Colonic mucosa (tissue), 4 donors: ENCODE measurements at regions not wholly inside any gene's neighbourhood (a gene's known extent, or its start where the extent isn't known, plus 50 kb on each side); places are given as distances from the start of the nearest gene placed in this dataset.

Experiments used
- DNase-seq: peaks from one replicate; pipeline ENCODE4 v3.0.0-alpha.2; 2020
- H3K27ac ChIP-seq: fragments of 200-600 bp; one replicate; pipeline ENCODE4 v1.8.0; 2021
- H3K27me3 ChIP-seq: fragments of 200-600 bp; one replicate; pipeline ENCODE4 v1.8.0; 2021
- H3K36me3 ChIP-seq: fragments of 200-600 bp; one replicate; pipeline ENCODE4 v1.8.0; 2021
- H3K4me1 ChIP-seq: fragments of 200-600 bp; one replicate; pipeline ENCODE4 v1.8.0; 2021; ENCODE audit warnings: mild to moderate bottlenecking
- H3K4me3 ChIP-seq: fragments of 200-600 bp; one replicate; pipeline ENCODE4 v1.8.0; 2021
- H3K9ac ChIP-seq, 2 donors: one replicate each; pipeline ENCODE4 v1.7.0; 2013; ENCODE audit warnings: control low read depth in 2 of 2, low read depth in 2 of 2, low read length in 2 of 2
- H3K9me3 ChIP-seq: fragments of 200-600 bp; one replicate; pipeline ENCODE4 v1.8.0; 2021
- CTCF ChIP-seq: fragments of 200-600 bp; IDR thresholded peaks from one replicate; pipeline ENCODE4 v1.8.0; 2022; ENCODE audit warnings: antibody characterized with exemption, mild to moderate bottlenecking
- intact Hi-C: fragments of 100-400 bp; cut with DNase I; formaldehyde crosslinking; loops from one replicate; pipeline ENCODE4 v1.14.1; 2022
- donor health status: healthy.
- donor health status: DM: no; HTN: no; CAD: no.
- donor health status: DM: no; HTN: no; CAD: no.

- DNase-seq, result no peak
- Histone ChIP-seq H3K4me1 (no peaks in the 10 kb centered on the region), H3K27ac (no peak overlapping the region), H3K27me3 (no peaks in the 10 kb centered on the region), H3K4me3 (no peak overlapping the region), H3K9ac (no peak overlapping the region), H3K9me3 (no peaks in the 10 kb centered on the region), H3K36me3 (no peaks in the 10 kb centered on the region)
- TF ChIP-seq CTCF, result no peak
- intact Hi-C loops, result no loop called here
Measured at GRCh38 chr2:234374736-234375135, 122.1 kb downstream of the ARL4C start.

GRCh38 chr2:234374150-234374508 is 122.8 kb downstream of the ARL4C start:
- Histone ChIP-seq H3K9me3 (no peaks in the 10 kb centered on the region), H3K4me1 (no peaks in the 10 kb centered on the region), H3K27ac (no peak overlapping the region), H3K27me3 (no peaks in the 10 kb centered on the region), H3K4me3 (no peak overlapping the region), H3K9ac (no peak overlapping the region), H3K36me3 (no peaks in the 10 kb centered on the region)
- DNase-seq, result no peak
- intact Hi-C loops, result no loop called here
- TF ChIP-seq CTCF, result no peak

GRCh38 chr2:234373481-234374149 is 123.3 kb downstream of the ARL4C start:
- no peaks in the 10 kb centered on the region for H3K27me3 ChIP-seq
- H3K9ac ChIP-seq, result no peak overlapping the region
- H3K9me3 ChIP-seq, result no peaks in the 10 kb centered on the region

GRCh38 chr2:234373060-234373459 is 123.8 kb downstream of the ARL4C start:
- Histone ChIP-seq H3K9me3 (no peaks in the 10 kb centered on the region), H3K27me3 (no peaks in the 10 kb centered on the region), H3K4me1 (no peaks in the 10 kb centered on the region), H3K4me3 (no peak overlapping the region), H3K27ac (no peak overlapping the region), H3K9ac (no peak overlapping the region), H3K36me3 (no peaks in the 10 kb centered on the region)
- intact Hi-C loops, result no loop called here
- no peak for DNase-seq
- no peak for TF ChIP-seq CTCF

More at GRCh38 chr2:234373481-234374149, 123.3 kb downstream of the ARL4C start:
- no peak for DNase-seq
- intact Hi-C loops, result no loop called here
- no peaks in the 10 kb centered on the region for H3K4me1 ChIP-seq
- TF ChIP-seq CTCF, result no peak
- no peak overlapping the region for H3K4me3 ChIP-seq
- no peak overlapping the region for H3K27ac ChIP-seq
- no peaks in the 10 kb centered on the region for H3K36me3 ChIP-seq

- H3K36me3 ChIP-seq, result no peaks in the 10 kb centered on the region
- no peak overlapping the region for H3K9ac ChIP-seq
- no peaks in the 10 kb centered on the region for H3K9me3 ChIP-seq
- no peak for DNase-seq
- TF ChIP-seq CTCF, result no peak
- no peak overlapping the region for H3K27ac ChIP-seq
- no peaks in the 10 kb centered on the region for H3K27me3 ChIP-seq
- no peaks in the 10 kb centered on the region for H3K4me1 ChIP-seq
- no peak overlapping the region for H3K4me3 ChIP-seq
- intact Hi-C loops, result no loop called here
Measured at GRCh38 chr2:234372506-234372905, 124.4 kb downstream of the ARL4C start.
